Activated naive CD4-positive, alpha-beta T cell treated with anti-CD3 and anti-CD28 coated beads, Interleukin-2, amount 10 ng/mL, durations not matched to agents 7 days and 5 days (primary cell): ENCODE measurements at regions not wholly inside any gene's neighbourhood (a gene's known extent, or its start where the extent isn't known, plus 50 kb on each side); places are given as distances from the start of the nearest gene placed in this dataset.

Source experiments
- CTCF ChIA-PET: fragments of 350-600 bp; sonication (Branson Sonifier 250); formaldehyde crosslinking; loops from one replicate; lab custom pipeline; 2021; ENCODE audit warnings: antibody characterized with exemption; lab: Charles Lee
- DNase-seq: peaks from one replicate; pipeline ENCODE4 v3.0.0-alpha.2; 2020
- H3K27ac Mint-ChIP-seq: one replicate; pipeline ENCODE4 v1.8.0; 2021; ENCODE audit warnings: mild to moderate bottlenecking, moderate library complexity, mixed read lengths
- H3K27me3 Mint-ChIP-seq: one replicate; pipeline ENCODE4 v1.8.0; 2021; ENCODE audit warnings: mild to moderate bottlenecking, mixed read lengths
- H3K36me3 Mint-ChIP-seq: one replicate; pipeline ENCODE4 v1.8.0; 2021; ENCODE audit warnings: mixed read lengths
- H3K4me1 Mint-ChIP-seq: one replicate; pipeline ENCODE4 v1.8.0; 2021; ENCODE audit warnings: mixed read lengths
- H3K4me3 Mint-ChIP-seq: one replicate; pipeline ENCODE4 v1.8.0; 2021; ENCODE audit warnings: mild to moderate bottlenecking, moderate library complexity, mixed read lengths
- H3K9me3 Mint-ChIP-seq: one replicate; pipeline ENCODE4 v1.8.0; 2021; ENCODE audit warnings: mixed read lengths

DNA sequence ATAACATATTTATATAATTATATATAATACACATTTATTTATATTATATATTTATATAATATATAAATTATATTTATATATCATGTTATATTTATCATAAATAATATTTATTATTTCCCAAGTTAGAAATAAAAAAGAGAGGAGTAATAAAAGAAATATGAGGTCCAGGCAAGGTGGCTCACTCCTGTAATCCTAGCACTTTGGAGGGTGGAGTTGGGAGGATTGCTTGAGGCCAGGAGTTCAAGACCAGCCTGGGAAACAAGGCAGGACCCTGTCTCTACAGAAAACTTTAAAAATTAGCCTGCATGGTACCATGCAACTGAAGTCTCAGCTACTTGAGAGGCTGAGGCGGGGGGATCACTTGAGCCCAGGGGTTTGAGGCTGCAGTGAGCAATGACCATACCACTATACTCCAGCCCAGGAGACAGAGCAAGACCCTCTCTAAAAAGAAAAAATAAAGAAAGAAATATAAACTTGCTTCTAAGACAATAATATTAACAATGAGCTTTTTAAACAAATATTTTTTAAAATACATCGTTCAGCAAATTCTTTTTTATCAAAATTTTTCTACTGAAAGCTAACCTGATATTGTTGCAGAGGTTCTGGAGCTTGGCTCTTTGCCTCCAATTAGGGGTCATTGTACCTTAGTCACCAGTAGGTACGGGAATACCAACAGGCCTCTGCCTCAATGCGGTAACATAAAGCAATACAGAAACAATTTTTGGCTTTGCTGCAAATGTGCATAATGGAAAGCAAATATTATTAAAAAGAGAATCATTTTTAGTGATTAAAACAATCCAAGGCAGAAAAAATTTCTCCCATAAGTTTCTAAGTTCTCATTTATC lies 290.0 kb downstream of the SETD4 start:
- no peak overlapping the region for H3K4me3 Mint-ChIP-seq
- H3K27me3 Mint-ChIP-seq = peaks cover 25% of the 10 kb centered on the region

DNA sequence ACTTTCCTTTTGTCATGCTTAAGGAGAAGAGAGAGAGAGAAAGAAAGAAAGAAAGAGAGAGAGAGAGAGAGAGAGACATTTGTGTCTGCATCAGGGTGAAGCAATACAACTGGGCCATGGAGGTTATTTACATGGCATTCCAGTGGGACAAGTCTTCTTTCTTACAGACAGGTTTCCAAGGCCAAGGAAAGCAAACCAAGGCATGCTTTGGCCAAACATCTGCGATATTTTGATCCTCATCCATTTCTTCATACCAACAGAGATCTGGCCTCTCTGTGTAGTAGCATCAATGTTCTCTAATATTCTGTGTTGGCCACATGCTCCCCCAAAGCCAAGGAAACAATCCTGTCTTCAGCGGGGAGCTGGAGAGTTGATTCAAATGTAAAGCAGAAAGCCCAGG lies 292.1 kb downstream of the SETD4 start:
- H3K4me3 Mint-ChIP-seq = no peak overlapping the region
- H3K27ac Mint-ChIP-seq = no peak overlapping the region
- H3K27me3 Mint-ChIP-seq = peaks cover 15% of the 10 kb centered on the region
- H3K36me3 Mint-ChIP-seq = no peaks in the 10 kb centered on the region
- CTCF ChIA-PET = no interaction called here
- H3K9me3 Mint-ChIP-seq = no peaks in the 10 kb centered on the region
- no peak for DNase-seq
- H3K4me1 Mint-ChIP-seq = no peaks in the 10 kb centered on the region

More for the DNA sequence above, 290.0 kb downstream of the SETD4 start:
- no peaks in the 10 kb centered on the region for H3K4me1 Mint-ChIP-seq
- no peak overlapping the region for H3K27ac Mint-ChIP-seq
- no peaks in the 10 kb centered on the region for H3K9me3 Mint-ChIP-seq
- H3K36me3 Mint-ChIP-seq = no peaks in the 10 kb centered on the region
- CTCF ChIA-PET = interaction anchor here (1.2 kb wide), 1 partner anchor 33 kb away, joined by 3 read pairs; no protein-coding TSS in a partner anchor
- DNase-seq = no peak

DNA sequence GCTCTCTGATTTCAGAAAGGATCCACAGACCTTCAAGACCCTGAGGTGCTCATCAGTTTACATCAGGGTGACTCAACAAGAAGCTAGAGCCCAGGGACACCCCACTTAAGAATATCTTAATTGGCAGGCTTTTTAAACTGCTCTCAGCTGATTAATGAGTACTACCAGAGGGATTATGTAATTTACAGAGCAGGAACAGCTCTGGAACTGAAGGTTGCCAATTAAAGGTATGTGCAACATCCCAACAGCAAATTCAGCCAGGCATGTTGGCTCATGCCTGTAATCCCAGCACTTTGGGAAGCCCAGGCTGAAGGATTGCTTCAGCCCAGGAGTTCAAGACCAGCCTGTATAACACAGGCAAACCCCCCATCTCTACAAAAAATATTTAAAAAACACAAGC lies 295.7 kb downstream of the SETD4 start:
- H3K4me1 Mint-ChIP-seq = no peaks in the 10 kb centered on the region
- H3K27me3 Mint-ChIP-seq = peaks cover 15% of the 10 kb centered on the region
- DNase-seq = no peak
- H3K9me3 Mint-ChIP-seq = no peaks in the 10 kb centered on the region
- CTCF ChIA-PET = no interaction called here
- H3K27ac Mint-ChIP-seq = no peak overlapping the region
- H3K4me3 Mint-ChIP-seq = no peak overlapping the region
- no peaks in the 10 kb centered on the region for H3K36me3 Mint-ChIP-seq

DNA sequence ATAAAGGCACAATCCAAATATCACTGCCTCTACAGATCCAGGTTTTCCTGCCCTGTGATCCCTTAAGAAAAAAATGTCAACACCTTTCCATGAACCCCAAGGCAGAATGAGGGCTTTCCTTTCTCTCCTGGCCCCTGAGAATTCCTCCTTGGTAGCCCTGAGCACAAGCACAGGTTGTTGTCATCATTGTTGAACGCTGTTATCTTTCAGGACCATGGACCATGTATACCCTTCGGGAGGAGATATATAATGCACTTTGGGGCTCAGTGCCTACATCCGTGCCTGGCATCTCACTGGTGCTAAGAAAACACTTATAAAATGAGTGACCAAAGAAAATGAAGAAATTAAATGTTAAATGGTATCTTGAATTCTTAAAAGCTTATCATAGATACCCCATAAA lies 296.2 kb downstream of the SETD4 start:
- CTCF ChIA-PET = no interaction called here
- Mint-ChIP-seq H3K4me1 (no peaks in the 10 kb centered on the region), H3K27me3 (peaks cover 15% of the 10 kb centered on the region), H3K36me3 (no peaks in the 10 kb centered on the region), H3K27ac (no peak overlapping the region), H3K9me3 (no peaks in the 10 kb centered on the region), H3K4me3 (no peak overlapping the region)
- DNase-seq = no peak

DNA sequence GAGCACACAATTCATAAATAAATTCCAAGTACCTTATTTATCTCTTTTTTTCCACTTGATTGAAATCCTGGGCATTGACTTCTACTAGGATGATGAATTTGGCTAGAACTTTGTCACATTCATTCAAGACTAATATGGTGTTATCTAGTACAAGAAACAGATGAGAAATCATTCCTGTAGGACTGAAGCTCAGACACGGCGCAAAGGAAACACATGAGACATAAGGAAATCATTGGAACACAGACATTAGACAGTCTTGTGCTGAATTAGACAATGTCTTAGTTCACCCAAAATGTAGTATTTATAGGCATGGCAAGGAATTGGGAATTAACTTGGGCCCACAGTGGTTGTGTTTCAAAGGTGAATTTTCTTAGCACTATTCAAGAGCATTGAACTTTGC lies 305.7 kb downstream of the SETD4 start:
- H3K9me3 Mint-ChIP-seq = peaks cover 2% of the 10 kb centered on the region
- H3K4me3 Mint-ChIP-seq = no peak overlapping the region
- H3K27ac Mint-ChIP-seq = no peak overlapping the region
- no peaks in the 10 kb centered on the region for H3K4me1 Mint-ChIP-seq
- CTCF ChIA-PET = no interaction called here
- H3K36me3 Mint-ChIP-seq = no peaks in the 10 kb centered on the region
- H3K27me3 Mint-ChIP-seq = peaks cover 9% of the 10 kb centered on the region
- no peak for DNase-seq

DNA sequence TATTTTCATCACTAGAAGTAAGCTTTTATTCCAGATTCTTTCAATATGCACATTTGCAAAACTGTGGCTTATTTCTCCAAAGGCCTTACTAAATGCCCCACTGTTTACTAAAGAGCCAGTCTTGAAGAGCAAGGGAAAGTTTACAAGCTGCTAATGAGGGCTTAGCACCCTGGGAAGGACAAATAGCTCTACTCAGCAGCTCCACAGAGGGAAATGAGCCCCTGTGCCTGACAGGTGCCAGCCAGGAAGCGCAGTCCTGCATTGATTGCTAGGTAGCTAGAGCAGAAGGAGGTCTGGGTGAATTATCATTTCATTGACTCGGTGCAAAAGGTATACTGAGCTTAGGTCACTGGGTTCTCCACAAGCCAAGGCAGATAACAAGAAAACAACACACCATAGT lies 307.0 kb downstream of the SETD4 start:
- CTCF ChIA-PET = interaction anchor here (0.5 kb wide), 1 partner anchor 449 kb away, joined by 3 read pairs; no protein-coding TSS in a partner anchor
- no peak for DNase-seq
- Mint-ChIP-seq H3K27ac (no peak overlapping the region), H3K27me3 (peaks cover 9% of the 10 kb centered on the region), H3K4me3 (no peak overlapping the region), H3K9me3 (peaks cover 2% of the 10 kb centered on the region), H3K4me1 (no peaks in the 10 kb centered on the region), H3K36me3 (no peaks in the 10 kb centered on the region)

DNA sequence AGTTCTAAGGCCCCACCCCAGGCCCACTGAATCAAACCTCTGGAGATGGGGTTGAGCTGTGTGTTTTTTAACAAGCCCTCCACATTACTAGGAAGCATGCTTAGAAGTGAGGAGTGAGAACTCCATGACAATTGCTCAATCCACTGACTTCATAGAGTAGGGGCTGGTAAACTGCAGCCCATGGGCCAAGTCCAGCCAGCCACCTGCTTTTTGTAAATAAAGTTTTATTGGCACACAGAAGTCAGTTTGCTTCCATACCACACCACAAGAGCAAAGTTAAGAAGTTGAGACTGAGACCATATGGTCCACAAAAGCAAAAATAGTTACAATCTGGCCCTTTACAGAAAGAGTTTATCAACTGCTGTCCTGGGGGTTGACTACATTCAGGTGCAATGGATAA lies 309.2 kb downstream of the SETD4 start:
- Mint-ChIP-seq H3K27me3 (peaks cover 9% of the 10 kb centered on the region), H3K4me3 (no peak overlapping the region), H3K27ac (no peak overlapping the region), H3K36me3 (no peaks in the 10 kb centered on the region), H3K4me1 (no peaks in the 10 kb centered on the region), H3K9me3 (peaks cover 2% of the 10 kb centered on the region)
- no peak for DNase-seq
- CTCF ChIA-PET = no interaction called here

DNA sequence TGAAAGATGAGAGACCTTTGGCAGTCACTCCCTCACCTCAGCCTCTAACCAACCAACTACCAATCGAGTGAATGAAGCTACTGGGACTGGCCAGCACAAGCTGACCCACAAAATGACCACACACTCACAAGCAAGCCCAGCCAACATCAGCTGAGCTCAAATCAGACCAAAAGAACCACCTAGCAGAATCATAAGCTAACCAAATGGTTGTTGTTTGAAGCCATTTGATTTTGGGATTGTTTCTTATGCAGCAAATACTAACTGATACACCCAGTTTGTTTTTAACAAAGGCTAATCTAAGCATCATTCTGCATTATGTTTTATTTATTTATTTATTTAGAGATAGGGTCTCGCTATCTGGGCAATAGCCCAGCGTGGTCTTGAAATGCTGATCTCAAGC lies 310.4 kb downstream of the SETD4 start:
- no peak overlapping the region for H3K27ac Mint-ChIP-seq
- H3K27me3 Mint-ChIP-seq = peaks cover 9% of the 10 kb centered on the region
- no peak overlapping the region for H3K4me3 Mint-ChIP-seq
- H3K36me3 Mint-ChIP-seq = no peaks in the 10 kb centered on the region
- no peaks in the 10 kb centered on the region for H3K4me1 Mint-ChIP-seq
- no peak for DNase-seq
- CTCF ChIA-PET = no interaction called here
- H3K9me3 Mint-ChIP-seq = peaks cover 2% of the 10 kb centered on the region

DNA sequence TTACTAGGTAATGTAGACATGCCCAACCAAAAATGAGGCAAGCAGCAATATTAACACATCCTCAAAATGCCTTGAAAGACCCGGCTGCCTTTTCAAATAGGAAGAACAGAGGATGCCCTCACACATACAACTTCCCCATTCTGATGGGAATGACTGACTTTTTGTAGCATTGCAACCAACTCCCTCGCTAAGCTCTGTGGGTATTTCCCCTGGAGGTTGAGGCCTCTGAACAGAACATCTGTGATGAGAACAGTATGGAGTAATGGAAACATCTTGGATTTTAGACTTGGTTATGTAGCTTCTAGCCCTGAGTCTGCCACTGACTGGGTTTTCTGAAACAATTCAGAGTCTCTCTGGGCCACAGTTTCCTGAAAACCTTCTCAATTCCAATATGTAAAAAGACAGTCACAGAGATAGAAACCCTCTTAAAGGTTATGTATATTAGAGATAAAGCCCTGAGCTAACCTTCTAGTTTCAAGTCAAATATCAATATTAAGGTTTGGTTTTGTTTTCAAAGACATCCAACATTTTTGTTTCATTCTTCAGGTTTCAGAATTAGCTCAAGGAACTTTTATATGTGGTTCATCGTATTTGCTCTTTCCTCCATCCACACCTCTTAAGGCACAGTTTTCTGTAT lies 311.5 kb downstream of the SETD4 start:
- Mint-ChIP-seq H3K4me1 (no peaks in the 10 kb centered on the region), H3K4me3 (no peak overlapping the region), H3K27ac (no peak overlapping the region), H3K36me3 (no peaks in the 10 kb centered on the region), H3K9me3 (peaks cover 2% of the 10 kb centered on the region), H3K27me3 (peaks cover 9% of the 10 kb centered on the region)
- no peak for DNase-seq
- CTCF ChIA-PET = interaction anchor here (0.7 kb wide), 2 partner anchors 8 to 91 kb away, joined by 3 read pairs; no protein-coding TSS in a partner anchor

DNA sequence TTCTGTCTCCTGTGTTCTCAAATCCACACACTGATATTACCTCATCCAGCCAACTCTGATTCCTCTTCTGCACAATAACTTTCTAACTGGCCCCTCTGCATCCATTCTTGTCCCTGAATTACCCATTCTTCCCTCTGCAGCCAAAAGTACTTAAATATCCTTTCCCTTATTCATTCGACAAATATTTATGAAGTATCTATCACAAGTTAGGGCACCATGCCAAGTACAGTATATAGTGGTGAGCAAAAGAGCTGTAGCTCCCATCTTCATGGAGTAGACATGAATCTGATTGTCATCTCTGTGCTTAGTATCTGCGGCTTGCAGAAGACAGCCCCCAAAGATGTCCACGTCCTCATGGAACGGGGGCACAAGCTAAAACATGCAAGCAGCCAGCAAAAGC lies 316.8 kb downstream of the SETD4 start:
- peaks cover under 1% of the 10 kb centered on the region for H3K27me3 Mint-ChIP-seq
- DNase-seq = no peak
- no peaks in the 10 kb centered on the region for H3K36me3 Mint-ChIP-seq
- H3K4me3 Mint-ChIP-seq = no peak overlapping the region
- H3K9me3 Mint-ChIP-seq = no peaks in the 10 kb centered on the region
- no peaks in the 10 kb centered on the region for H3K4me1 Mint-ChIP-seq
- no peak overlapping the region for H3K27ac Mint-ChIP-seq
- CTCF ChIA-PET = interaction anchor here (0.6 kb wide), 1 partner anchor 21 kb away, joined by 3 read pairs; no protein-coding TSS in a partner anchor

DNA sequence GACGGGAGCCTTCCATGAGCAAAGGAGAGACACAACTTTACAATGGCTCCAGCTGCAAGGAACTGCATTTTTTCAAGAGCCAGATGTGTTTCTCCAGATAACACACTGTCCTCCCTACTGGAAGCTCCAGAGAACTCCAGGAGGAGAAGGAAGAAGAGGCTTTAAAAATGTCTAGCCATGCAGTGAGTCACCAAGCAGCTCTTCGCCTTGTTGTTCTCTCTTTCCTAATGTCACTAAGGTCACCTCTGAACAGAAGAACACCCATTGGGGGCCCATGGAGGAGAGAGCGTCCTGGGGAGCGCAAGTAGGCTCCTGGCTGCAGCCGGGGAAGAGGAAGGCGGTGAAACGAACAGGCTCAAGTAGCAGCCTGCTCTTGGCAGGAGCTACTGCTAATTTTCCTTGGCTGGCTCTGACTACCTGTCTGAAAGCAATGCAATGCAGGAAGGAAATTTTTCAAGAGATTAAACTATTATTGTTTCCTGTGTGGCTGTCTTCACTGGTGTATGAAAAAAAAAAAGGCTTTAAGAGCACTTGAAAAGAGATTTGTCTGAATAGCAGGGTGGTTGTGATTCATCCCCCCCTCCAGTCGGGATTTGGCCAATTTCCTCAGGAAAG lies 321.9 kb downstream of the SETD4 start:
- H3K9me3 Mint-ChIP-seq = no peaks in the 10 kb centered on the region
- DNase-seq = no peak
- H3K4me3 Mint-ChIP-seq = no peak overlapping the region
- H3K27me3 Mint-ChIP-seq = peaks cover 9% of the 10 kb centered on the region
- no peaks in the 10 kb centered on the region for H3K36me3 Mint-ChIP-seq
- no peaks in the 10 kb centered on the region for H3K4me1 Mint-ChIP-seq
- CTCF ChIA-PET = no interaction called here
- H3K27ac Mint-ChIP-seq = no peak overlapping the region

DNA sequence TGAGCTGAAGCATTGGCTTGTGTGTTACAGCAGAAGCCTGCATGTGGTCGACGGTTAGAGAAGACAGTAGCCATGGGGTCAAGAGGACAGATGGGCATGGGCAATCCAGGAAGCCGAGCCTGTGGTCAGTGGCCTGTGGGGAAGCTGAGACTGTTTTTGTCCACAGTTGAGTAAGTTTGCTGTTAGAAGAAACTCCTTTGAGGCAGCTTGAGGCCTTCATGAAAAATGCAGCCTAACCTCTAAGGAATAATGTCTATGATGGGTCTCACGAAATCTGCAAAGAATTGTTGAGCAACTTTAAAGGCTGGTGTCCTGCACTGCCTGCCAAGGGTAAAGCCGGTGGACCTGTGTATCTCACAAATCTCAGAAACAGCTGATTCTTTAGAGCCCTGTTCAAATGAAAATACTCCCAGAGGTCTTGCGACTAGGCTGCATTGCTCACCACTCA lies 322.4 kb downstream of the SETD4 start:
- Mint-ChIP-seq H3K36me3 (no peaks in the 10 kb centered on the region), H3K27me3 (peaks cover 9% of the 10 kb centered on the region), H3K27ac (no peak overlapping the region), H3K4me1 (no peaks in the 10 kb centered on the region), H3K4me3 (no peak overlapping the region), H3K9me3 (no peaks in the 10 kb centered on the region)
- no peak for DNase-seq
- CTCF ChIA-PET = no interaction called here

DNA sequence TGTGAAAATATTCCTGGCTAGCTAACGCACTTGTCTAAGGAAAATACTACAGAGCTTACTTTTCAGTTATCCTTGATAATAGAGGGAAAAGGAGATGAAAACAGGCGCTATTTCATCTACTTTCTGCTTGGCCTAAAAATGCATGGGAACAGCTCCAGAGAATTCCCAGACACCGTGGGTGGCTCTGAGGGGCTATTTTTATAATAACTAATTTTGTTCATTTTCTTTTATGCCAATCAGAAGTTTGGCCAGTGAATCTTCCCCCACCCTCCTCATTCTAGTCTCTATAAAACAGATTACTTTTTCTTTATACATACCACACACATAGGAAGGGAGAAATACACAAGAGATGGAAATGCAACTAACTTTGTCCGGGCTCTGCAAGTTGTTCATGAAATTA lies 322.9 kb downstream of the SETD4 start:
- Mint-ChIP-seq H3K9me3 (no peaks in the 10 kb centered on the region), H3K4me1 (no peaks in the 10 kb centered on the region), H3K27me3 (peaks cover 9% of the 10 kb centered on the region), H3K27ac (no peak overlapping the region), H3K36me3 (no peaks in the 10 kb centered on the region), H3K4me3 (no peak overlapping the region)
- CTCF ChIA-PET = interaction anchor here (0.6 kb wide), 1 partner anchor 33 kb away, joined by 3 read pairs; no protein-coding TSS in a partner anchor
- DNase-seq = no peak

DNA sequence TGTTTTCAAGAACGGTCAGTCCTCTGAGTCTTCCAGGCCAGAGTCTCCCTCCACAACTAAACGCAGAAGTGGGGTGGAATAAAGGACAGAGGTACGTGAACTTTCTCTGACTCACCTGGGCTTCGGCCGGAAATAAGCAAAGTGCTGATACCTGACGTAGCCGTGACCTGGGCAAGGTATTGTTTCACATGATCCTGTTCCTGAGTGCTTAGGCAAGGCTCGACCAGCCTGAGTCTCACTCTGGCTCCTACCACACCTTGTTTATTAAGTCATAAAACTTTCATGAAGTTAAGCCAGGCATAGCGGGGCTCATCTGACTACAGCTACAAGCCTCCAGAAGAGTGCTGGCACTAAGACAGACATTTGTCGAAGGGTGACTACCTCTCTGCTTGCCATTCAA lies 327.5 kb downstream of the SETD4 start:
- no peaks in the 10 kb centered on the region for H3K36me3 Mint-ChIP-seq
- peaks cover under 1% of the 10 kb centered on the region for H3K27me3 Mint-ChIP-seq
- no peaks in the 10 kb centered on the region for H3K9me3 Mint-ChIP-seq

More for the DNA sequence above, 327.5 kb downstream of the SETD4 start:
- DNase-seq = no peak
- Mint-ChIP-seq H3K27ac (no peak overlapping the region), H3K4me1 (no peaks in the 10 kb centered on the region), H3K4me3 (no peak overlapping the region)
- CTCF ChIA-PET = no interaction called here
